D341Med (cell line): ENCODE measurements at regions not wholly inside any gene's neighbourhood (a gene's known extent, or its start where the extent isn't known, plus 50 kb on each side); places are given as distances from the start of the nearest gene placed in this dataset.
A peak's percentile ranks its signal among the peaks of the same experiment; 100 is the strongest.
"Not testable (repeated sequence)": the region's sequence is repeated elsewhere in the genome, so short reads cannot be mapped to it uniquely, and the experiment has no call there.

ENCODE experiments used
- DNase-seq: peaks from one replicate; pipeline ENCODE4 v3.0.0; 2012; ENCODE audit warnings: low spot score

GRCh38 chr7:156380261-156380660 lies 260.3 kb upstream of the RNF32 start:
- DNase-seq, result no peak

DNA sequence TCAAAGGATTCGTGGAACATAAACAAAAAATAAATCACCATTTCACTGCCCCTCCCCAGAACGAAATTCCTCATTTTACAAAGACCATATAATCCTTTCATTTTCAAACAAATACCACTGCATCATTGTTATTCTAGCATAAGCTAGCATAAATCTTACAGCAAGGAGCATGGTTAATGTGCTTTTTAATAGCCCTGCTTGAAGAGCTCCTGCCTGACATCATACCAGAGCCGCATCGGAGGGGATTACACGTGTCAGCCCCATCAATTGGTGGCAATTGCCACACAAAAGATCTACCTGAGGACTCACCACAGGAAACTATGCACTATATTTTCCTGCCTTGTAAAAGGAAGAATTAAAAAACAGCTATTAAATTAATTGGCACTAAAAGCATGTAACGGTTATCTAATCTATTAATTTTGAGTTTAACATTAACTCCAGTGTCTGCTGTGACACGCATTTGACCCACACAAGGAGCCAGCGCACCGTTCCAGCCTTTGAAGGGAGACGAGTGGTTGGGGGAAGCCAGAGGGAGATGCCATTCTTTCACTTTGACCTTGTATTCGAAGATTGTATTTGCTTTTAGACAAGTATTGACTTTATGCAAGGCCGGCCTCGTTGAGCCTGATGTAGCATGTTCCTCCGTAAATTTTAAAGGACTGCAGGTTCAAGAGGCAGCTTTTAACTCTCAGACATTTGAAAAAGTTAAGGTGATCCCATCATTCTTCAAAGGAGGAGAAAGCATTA lies 261.1 kb upstream of the RNF32 start:
- no peak for DNase-seq

DNA sequence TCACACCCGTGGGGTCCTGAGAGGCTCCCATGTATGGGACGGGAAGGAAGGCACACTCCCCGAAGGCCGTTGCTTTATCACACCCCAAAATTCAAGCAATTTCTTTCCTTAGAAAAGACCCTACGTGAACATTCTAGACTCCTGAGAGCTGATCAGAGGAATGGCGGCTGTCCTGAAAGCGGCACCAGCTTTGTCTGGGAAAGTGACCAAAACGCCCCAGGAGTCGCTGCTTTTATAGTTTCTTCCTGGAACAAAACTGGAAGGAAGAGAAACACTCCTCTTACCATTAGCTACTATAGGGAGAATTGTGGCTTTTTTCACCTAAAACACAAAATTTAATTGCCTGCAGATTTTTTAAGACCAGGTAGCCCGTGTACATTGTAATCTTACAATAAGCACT lies 261.8 kb upstream of the RNF32 start:
- no peak for DNase-seq

- DNase-seq, result peak; percentile 83
Observed at GRCh38 chr7:156376317-156376716, 264.3 kb upstream of the RNF32 start.

DNA sequence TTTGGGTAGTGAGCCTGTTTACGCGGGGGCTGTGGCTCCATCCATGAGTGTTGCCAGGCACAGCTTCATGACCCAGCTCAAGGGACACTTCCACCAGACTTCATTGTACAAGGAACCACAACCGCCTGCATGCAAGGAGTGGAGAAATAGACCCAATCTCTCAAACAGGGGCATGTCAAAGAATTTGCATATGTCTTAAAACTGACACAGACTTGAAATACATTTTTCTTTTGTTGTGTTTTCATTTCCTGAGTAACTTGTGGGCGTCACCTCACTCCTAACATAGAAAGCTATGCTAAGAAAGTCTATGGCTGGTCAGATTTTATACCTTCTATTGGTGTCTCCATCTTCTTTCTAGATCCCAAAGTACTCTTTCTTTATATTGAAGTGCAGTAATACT lies 266.2 kb upstream of the RNF32 start:
- DNase-seq, result no peak

DNA sequence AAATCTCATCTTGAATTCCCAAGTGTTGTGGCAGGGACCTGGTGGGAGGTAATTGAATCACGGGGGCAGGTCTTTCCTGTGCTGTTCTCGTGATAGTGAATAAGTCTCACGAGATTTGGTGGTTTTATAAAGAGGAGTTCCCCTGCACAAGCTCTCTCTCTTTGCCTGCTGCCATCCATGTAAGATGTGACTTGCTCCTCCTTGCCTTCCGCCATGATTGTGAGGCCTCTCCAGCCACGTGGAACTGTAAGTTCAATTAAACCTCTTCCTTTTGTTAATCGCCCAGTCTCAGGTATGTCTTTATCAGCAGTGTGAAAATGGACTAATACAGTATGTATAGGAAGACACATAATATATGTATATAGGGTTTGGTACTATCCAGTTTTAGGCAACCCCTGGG lies 270.6 kb upstream of the RNF32 start:
- not testable (repeated sequence) for DNase-seq

GRCh38 chr7:156368053-156368843 lies 272.3 kb upstream of the RNF32 start:
- no peak for DNase-seq

DNA sequence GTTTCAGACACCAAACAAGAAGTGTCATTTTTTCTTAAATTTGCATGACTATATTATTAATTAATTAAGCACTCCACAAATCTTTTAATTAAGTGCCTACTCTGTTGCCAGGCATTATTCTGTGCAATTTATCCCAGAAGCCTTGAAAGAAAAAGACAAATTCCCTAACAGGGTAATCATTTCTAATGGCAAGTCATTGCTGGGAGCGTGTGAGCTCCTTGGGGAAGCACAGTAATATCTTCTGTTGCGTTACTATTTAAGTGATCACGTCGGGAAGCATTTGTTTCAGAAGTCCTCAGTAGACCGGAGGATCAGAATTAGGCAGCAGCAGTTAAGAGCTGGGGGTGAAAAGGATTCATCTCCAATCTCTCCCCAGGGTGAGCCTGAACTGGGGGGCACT lies 276.8 kb upstream of the RNF32 start:
- no peak for DNase-seq

DNA sequence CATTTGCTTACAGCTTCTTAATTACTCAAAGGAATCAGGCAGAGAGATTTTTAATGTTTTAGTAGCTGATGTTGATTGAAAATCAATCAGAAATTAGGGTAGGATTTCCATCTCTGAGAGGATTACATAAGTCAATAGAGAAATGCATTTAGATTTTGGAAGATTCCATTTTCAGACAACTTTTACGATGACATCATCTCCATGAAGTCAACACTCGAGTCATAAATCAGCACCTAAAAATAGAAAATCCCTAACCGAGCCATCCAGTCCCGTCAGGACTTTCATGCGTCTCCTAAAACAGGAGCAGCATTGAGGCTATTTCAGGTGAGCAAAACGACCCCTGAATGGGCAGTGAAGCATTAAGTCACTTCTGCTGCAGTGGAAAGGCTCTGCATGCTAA lies 279.7 kb upstream of the RNF32 start:
- DNase-seq, result no peak

DNA sequence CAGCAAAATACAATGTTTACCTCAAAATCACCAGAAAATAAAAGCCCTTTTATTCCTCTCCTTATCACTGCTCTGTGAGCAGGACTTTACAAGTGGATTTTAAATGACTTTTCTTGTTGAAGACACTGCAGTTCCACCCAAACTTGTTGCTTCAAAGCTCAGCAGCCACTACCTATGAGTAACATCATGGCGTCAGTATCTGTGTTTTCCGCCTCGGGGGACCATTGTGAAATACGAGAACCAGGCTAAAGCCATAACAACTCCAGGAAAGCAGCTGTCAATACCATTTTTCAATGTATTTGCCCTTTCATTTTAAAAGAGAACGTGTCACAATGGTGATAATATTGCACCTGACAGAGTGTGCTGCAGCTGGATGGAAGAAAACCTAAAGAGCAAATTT lies 284.0 kb upstream of the RNF32 start:
- no peak for DNase-seq

GRCh38 chr7:156353352-156353751 lies 287.2 kb upstream of the RNF32 start:
- no peak for DNase-seq

- DNase-seq, result not testable (repeated sequence)
Observed at GRCh38 chr7:156347703-156348248, 292.8 kb upstream of the RNF32 start.

- no peak for DNase-seq
Observed at GRCh38 chr7:156347132-156347531, 293.4 kb upstream of the RNF32 start.

DNA sequence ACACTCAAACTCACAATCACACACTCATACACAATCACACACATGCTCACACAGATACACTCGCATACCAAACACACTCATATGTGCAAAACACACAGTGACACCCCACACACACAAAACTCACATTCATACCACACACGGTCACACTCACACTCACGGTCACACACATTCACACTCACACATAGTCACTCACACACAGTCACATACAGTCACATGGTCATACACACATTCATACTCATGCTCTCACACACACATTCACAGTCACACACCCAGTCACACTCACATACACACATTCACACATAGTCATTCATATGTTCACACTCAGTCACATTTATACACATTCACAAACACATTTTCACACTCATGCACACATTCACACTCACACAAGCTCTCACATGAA lies 296.0 kb upstream of the RNF32 start:
- DNase-seq, result no peak

DNA sequence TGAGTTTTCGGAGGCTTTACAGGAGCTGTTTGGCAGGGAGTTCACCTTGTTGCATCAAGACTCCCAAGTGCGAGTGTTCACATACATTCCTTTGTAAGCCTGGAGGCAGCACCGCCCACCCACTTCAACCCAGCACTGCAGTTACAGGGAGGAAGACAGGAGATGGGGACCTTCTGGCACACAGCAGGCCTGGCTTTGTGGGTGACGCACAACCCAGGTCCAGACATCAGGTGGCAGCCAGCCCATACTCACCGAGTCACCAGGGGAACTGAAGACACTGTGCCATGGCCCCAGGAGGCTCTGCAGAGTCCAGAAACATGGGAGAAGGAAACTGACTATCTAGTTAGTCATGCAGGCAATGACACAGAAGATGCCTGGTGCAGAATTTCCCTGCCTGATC lies 305.9 kb upstream of the RNF32 start:
- DNase-seq, result no peak

DNA sequence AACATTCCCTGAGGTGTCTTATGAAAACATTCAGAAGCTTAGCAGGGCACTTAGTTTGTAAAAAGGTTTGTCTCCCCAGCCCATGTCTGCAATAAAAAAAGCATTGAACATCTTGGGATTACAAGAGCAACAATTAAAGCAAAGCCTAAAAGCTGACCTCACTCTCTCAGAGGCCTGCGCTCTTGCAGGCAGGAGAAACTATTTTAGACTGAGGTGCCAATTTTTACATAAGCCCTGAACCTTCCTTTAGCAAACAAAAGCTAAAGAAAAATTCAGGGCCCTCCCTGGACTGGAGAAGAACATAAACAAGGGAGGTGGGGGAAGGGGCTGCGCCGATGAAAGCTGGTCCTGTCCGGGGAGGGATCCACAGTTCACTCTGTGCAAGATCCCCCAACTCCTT lies 312.7 kb upstream of the RNF32 start:
- DNase-seq, result no peak

- DNase-seq, result no peak
Observed at GRCh38 chr7:156327474-156327873, 313.1 kb upstream of the RNF32 start.

DNA sequence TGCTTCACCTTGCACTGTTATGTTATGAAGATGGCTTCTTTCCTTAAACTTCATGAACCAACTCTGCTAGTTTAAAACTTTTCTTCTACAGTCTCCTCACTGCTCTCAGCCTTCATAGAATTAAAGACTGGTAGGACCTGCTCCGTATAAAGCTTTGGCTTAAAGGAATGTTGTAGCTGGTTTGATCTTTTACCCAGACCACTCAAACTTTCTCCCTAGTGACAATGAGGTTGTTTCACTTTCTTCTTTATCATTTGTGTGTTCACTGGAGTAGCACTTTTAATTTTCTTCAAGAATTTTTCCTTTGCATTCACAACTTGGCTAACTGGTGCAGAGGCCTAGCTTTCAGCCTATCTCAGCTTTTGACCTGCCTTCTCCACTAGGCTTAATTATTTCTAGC lies 316.4 kb upstream of the RNF32 start:
- DNase-seq, result no peak

- DNase-seq, result not testable (repeated sequence)
Observed at GRCh38 chr7:156321430-156321829, 319.1 kb upstream of the RNF32 start.

GRCh38 chr7:156318926-156319325 lies 321.6 kb upstream of the RNF32 start:
- no peak for DNase-seq

DNA sequence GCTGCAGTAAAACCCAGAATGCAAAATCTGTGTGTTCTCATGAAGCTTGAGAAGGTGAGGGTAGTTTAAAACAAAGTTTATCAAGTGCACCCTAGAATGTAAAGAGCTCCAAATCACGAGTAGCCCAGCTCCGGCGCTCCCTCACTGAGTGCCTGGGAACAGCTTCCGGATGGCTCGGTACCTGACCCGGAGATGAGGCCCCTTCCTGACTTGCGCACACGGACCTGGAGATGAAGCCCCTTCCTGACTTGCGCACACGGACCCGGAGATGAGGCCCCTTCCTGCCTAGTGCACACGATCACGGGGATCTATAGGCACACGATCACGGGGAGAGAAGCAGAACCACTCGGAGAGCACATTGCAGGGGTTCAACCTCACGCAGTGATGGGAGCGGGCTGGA lies 322.1 kb upstream of the RNF32 start:
- no peak for DNase-seq

GRCh38 chr7:156309016-156309620 lies 331.5 kb upstream of the RNF32 start:
- DNase-seq, result no peak

DNA sequence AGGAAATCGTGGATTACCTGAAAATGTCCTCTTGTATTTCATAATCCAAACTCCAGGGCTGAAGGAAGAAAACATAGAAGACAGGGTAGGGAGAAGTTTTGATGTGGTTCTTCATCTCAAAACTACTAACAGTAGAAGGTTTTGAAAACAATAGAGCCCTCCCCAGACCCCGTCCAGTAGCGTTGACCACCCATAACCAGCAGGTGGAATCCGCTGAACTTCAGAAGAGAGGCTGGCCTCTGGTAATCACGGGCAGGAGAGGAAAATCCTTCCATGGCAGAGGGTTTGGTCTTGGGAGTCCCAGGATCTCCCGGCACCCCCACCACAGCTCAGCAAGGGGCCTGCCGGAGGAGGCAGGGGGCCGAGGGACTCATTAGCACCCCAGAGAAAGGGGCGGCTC lies 333.4 kb upstream of the RNF32 start:
- DNase-seq, result no peak
